ENCODE measurements at regions not wholly inside any gene's neighbourhood (a gene's known extent, or its start where the extent isn't known, plus 50 kb on each side); places are given as distances from the start of the nearest gene placed in this dataset.

GRCh38 chr5:99724732-99725290 lies 796.0 kb upstream of the CHD1 start:
- DNase-seq, result no peak

GRCh38 chr5:99721506-99721905 lies 792.7 kb upstream of the CHD1 start:
- no peak for DNase-seq

GRCh38 chr5:99715921-99716320 lies 787.1 kb upstream of the CHD1 start:
- no peak for DNase-seq

GRCh38 chr5:99706160-99706559 lies 777.4 kb upstream of the CHD1 start:
- DNase-seq, result no peak

GRCh38 chr5:99702565-99702964 lies 773.8 kb upstream of the CHD1 start:
- DNase-seq, result no peak

- no peak for DNase-seq
Observed at GRCh38 chr5:99694884-99695283, 766.1 kb upstream of the CHD1 start.

- DNase-seq, result no peak
Observed at GRCh38 chr5:99686538-99686937, 757.7 kb upstream of the CHD1 start.

GRCh38 chr5:99675974-99676373 lies 747.2 kb upstream of the CHD1 start:
- no peak for DNase-seq

- DNase-seq, result no peak
Observed at GRCh38 chr5:99674101-99674500, 745.3 kb upstream of the CHD1 start.

GRCh38 chr5:99664972-99665371 lies 736.2 kb upstream of the CHD1 start:
- DNase-seq, result no peak

- no peak for DNase-seq
Observed at GRCh38 chr5:99651298-99651697, 722.5 kb upstream of the CHD1 start.

GRCh38 chr5:99646011-99646647 lies 717.3 kb upstream of the CHD1 start:
- DNase-seq, result no peak

GRCh38 chr5:99644822-99645221 lies 716.0 kb upstream of the CHD1 start:
- no peak for DNase-seq

GRCh38 chr5:99640646-99641045 lies 711.8 kb upstream of the CHD1 start:
- DNase-seq, result no peak

GRCh38 chr5:99639905-99640304 lies 711.1 kb upstream of the CHD1 start:
- no peak for DNase-seq

- DNase-seq, result no peak
Observed at GRCh38 chr5:99636663-99637062, 707.9 kb upstream of the CHD1 start.

- no peak for DNase-seq
Observed at GRCh38 chr5:99621772-99622681, 693.2 kb upstream of the CHD1 start.

- DNase-seq, result no peak
Observed at GRCh38 chr5:99617335-99617734, 688.5 kb upstream of the CHD1 start.

GRCh38 chr5:99614888-99615287 lies 686.1 kb upstream of the CHD1 start:
- no peak for DNase-seq

GRCh38 chr5:99607124-99607523 lies 678.3 kb upstream of the CHD1 start:
- DNase-seq, result no peak

- DNase-seq, result no peak
Observed at GRCh38 chr5:99605904-99606303, 677.1 kb upstream of the CHD1 start.

- DNase-seq, result no peak
Observed at GRCh38 chr5:99600952-99601351, 672.1 kb upstream of the CHD1 start.

- DNase-seq, result no peak
Observed at GRCh38 chr5:99590806-99591205, 662.0 kb upstream of the CHD1 start.
